Stimulated activated CD4-positive, alpha-beta T cell treated with anti-CD3 and anti-CD28 coated beads, Interleukin-1b, Interleukin-23, amount 100 ng/mL, for 24 hours (primary cell): ENCODE measurements at regions not wholly inside any gene's neighbourhood (a gene's known extent, or its start where the extent isn't known, plus 50 kb on each side); places are given as distances from the start of the nearest gene placed in this dataset.

ENCODE experiments used
- DNase-seq, 4 experiments: peaks; one replicate each; pipeline ENCODE4 v3.0.0-alpha.2; 2020; ENCODE audit warnings: low read depth in 4 of 4, low spot score in 1 of 4

- DNase-seq = no peak
Observed at GRCh38 chr15:31241888-31242522, 84.6 kb upstream of the KLF13 start.

GRCh38 chr15:31243895-31244294, 82.7 kb upstream of the KLF13 start:
- DNase-seq = no peak

- no peak for DNase-seq
Observed at GRCh38 chr15:31245135-31245689, 81.4 kb upstream of the KLF13 start.

- DNase-seq = no peak
Observed at GRCh38 chr15:31245756-31246155, 80.9 kb upstream of the KLF13 start.

GRCh38 chr15:31247404-31247803, 79.2 kb upstream of the KLF13 start:
- no peak for DNase-seq

- no peak for DNase-seq
Observed at GRCh38 chr15:31248263-31248662, 78.4 kb upstream of the KLF13 start.

- DNase-seq = no peak
Observed at GRCh38 chr15:31248951-31249350, 77.7 kb upstream of the KLF13 start.

- DNase-seq = no peak
Observed at GRCh38 chr15:31250033-31250432, 76.6 kb upstream of the KLF13 start.

- DNase-seq = no peak
Observed at GRCh38 chr15:31251165-31251564, 75.5 kb upstream of the KLF13 start.

GRCh38 chr15:31252171-31252785, 74.4 kb upstream of the KLF13 start:
- DNase-seq = no peak

- no peak for DNase-seq
Observed at GRCh38 chr15:31254431-31255175, 72.0 kb upstream of the KLF13 start.

GRCh38 chr15:31255176-31255510, 71.5 kb upstream of the KLF13 start:
- DNase-seq = no peak

- DNase-seq = no peak
Observed at GRCh38 chr15:31255732-31256377, 70.8 kb upstream of the KLF13 start.

GRCh38 chr15:31256378-31257265, 70.0 kb upstream of the KLF13 start:
- DNase-seq = no peak

- DNase-seq = no peak
Observed at GRCh38 chr15:31257286-31257685, 69.3 kb upstream of the KLF13 start.

GRCh38 chr15:31258260-31258659, 68.4 kb upstream of the KLF13 start:
- no peak for DNase-seq

- DNase-seq = no peak
Observed at GRCh38 chr15:31259562-31260252, 66.9 kb upstream of the KLF13 start.

- DNase-seq = no peak
Observed at GRCh38 chr15:31260646-31261265, 65.9 kb upstream of the KLF13 start.

GRCh38 chr15:31261266-31262142, 65.1 kb upstream of the KLF13 start:
- no peak for DNase-seq
